Epithelial cell of esophagus (primary cell): ENCODE measurements at regions not wholly inside any gene's neighbourhood (a gene's known extent, or its start where the extent isn't known, plus 50 kb on each side); places are given as distances from the start of the nearest gene placed in this dataset.

Source experiments
- DNase-seq: peaks from one replicate; pipeline ENCODE4 v3.0.0; 2010; ENCODE audit warnings: low read depth
- H3K4me3 ChIP-seq: 2 replicates; pipeline ENCODE4 v1.5.1; 2011; ENCODE audit warnings: mild to moderate bottlenecking, low read length, control low read depth
- CTCF ChIP-seq: IDR thresholded peaks from 2 replicates; pipeline ENCODE4 v1.5.1; 2011; ENCODE audit warnings: low read depth, mild to moderate bottlenecking, low read length, control low read depth, inconsistent platforms; ENCODE audit not compliant: insufficient read depth; ENCODE audit errors: missing control alignments

GRCh38 chr2:88248280-88248828 lies 78.2 kb downstream of the THNSL2 start:
- no peak overlapping the region for H3K4me3 ChIP-seq
- no peak for TF ChIP-seq CTCF
- no peak for DNase-seq

GRCh38 chr2:88247531-88247930 lies 77.4 kb downstream of the THNSL2 start:
- no peak overlapping the region for H3K4me3 ChIP-seq
- no peak for TF ChIP-seq CTCF
- DNase-seq: no peak

GRCh38 chr2:88245109-88245508 lies 75.0 kb downstream of the THNSL2 start:
- no peak for DNase-seq
- H3K4me3 ChIP-seq: no peak overlapping the region
- no peak for TF ChIP-seq CTCF

GRCh38 chr2:88239781-88240180 lies 69.6 kb downstream of the THNSL2 start:
- no peak for DNase-seq
- TF ChIP-seq CTCF: no peak
- no peak overlapping the region for H3K4me3 ChIP-seq

- no peak for TF ChIP-seq CTCF
- no peak overlapping the region for H3K4me3 ChIP-seq
- no peak for DNase-seq
These were observed 66.5 kb downstream of the THNSL2 start for GRCh38 chr2:88236666-88237065.
